Activated CD4-positive, alpha-beta T cell treated with anti-CD3 and anti-CD28 coated beads for 48 hours (primary cell): ENCODE measurements at regions not wholly inside any gene's neighbourhood (a gene's known extent, or its start where the extent isn't known, plus 50 kb on each side); places are given as distances from the start of the nearest gene placed in this dataset.

ENCODE experiments used
- DNase-seq: peaks from one replicate; pipeline ENCODE4 v3.0.0-alpha.2; 2020

DNA sequence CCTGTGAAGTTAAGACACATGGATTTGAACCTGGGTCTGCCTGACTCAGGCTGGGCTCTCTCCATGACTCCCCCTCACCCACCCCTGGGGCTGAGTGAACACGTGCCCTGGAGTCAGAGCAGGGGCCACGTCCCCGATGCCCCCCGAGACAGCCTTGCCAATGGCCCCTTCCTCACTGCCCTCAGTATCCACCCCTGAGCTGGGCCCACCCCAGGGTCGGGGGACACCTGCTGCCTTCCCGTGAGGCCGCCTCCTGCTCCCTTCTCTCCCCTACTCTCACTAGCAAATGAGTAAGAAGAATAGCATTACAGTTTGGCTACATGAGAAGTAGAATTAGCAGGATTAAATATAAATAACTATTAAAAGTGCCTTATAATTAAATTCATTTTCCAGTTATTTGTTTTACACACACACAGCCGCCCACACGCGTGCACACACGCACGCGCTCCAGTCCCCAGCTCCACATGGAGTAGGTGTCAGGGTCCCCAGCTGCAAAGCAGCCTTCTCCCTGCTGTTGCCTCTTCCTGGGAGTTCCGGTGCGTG, 117.4 kb upstream of the LINGO1 start:
- no peak for DNase-seq

DNA sequence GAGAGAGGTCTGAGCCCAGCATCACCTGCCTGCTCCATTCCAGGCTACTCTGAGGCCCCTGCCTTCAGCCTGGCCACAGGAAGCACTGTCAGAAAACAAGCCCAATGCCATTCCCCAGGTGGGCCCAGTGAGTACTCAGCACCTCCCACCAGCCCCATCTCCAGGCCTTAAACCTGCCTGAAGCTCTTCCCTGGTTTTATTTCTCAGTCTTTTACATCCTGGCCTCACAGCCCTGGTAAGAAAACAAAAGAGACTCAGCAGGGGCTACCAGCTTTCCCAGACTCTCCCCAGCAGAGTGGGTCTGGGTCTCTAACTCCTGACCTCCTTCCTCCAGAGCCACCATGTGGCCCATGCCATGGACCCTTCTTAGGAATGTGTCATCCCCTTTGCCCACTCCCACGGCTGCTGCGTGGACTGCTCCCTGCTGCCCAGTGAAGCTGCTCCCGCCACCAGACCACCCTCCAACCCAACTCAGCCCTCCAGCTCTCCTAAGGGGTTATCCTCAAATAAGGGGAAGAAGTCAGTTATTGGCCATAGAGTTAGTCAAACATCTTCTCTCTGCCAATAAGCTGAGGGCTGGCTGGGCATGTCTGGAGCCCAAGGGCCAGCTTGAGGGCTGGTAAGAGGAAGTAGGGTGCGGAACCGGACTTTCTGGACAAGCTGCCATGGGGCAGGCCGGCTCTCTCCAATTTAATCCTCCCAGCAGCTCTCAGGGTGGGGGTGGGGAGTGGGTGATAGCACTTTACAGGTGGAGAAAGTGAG, 116.7 kb upstream of the LINGO1 start:
- no peak for DNase-seq

DNA sequence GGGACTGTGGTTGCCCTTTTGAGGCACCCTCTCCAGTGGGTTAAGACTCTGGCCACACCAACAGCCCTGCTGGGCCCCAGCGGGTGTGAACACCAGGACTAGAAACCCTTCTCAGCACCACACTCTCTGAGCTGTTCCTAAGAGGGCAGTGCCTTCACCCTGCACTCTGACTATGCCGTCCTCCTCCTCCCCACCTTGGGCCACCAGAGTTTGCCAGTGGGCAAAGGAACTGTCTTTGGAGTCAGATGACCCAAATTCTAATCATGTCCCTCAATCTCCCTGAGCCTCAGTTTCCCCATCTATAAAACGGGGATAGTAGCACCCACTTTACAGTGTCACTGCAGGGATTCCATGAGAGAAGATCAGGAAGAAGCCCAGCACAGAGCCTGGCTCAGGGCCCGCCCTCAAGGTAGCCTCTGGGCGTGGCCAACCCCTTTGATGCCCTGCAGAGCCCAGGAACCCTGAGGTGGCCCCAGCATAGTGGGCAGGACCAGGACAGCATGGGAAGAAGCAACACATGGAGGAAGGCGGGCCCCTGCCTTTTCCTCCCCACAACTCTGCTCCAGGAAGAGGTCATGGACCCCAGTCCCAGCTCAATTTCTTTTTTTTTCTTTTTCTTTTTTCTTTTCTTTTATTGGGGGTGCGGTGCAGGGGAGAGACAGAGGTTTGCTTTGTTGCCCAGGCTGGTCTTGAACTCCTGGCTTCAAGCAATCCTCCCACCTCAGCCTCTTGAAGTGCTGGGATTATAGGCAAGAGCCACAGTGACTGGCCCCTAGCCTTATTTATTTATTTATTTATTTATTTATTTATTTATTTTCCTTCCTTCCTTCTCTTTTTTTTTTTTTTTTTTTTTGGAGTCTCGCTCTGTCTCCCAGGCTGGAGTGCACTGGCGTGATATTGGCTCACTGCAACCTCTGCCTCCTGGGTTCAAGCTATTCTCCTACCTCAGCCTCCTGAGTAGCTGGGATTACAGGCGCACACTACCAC, 115.7 kb upstream of the LINGO1 start:
- no peak for DNase-seq

DNA sequence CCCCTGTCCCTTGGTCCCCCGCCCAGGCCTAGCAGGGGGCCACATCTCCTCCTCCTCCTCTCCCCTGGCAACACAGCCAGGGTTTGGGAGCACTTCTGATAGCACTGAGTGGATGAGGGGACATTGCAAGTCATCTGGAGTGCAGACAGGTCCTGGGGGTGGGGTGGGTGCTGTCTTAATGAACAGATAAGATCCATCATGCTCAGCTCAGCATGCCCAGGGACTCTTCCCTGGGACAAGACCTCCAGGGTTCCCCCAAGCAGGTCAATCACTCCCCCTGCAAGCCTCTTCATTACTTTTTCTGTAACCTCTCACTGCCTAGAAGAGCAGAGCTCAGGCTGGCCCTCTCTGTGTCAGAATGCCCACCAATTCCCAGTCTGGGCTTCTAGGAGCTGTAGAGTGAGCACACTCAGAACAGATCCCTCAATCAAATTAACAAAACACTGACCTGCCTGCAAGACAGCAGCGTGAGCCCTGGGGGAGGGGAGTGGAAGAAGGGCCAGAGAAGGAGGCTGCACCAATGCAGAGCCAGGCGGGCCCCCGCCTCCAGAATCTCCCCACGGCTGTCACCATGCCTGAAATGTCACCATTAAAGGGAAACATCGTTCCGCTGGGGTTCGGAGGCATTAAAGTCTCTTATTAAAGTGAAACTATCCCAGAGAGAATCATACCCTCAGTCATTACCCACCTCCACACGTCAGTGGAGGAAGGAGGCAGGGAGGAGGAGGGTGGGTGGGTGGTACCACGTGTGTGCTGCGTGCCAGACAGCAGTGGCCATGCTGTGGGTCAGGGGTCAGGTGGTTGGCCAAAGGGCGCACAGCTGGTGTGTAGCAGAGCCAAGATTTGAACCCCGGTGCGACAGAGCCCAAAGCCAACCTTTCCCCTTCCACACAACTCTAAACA, 114.7 kb upstream of the LINGO1 start:
- DNase-seq: no peak

DNA sequence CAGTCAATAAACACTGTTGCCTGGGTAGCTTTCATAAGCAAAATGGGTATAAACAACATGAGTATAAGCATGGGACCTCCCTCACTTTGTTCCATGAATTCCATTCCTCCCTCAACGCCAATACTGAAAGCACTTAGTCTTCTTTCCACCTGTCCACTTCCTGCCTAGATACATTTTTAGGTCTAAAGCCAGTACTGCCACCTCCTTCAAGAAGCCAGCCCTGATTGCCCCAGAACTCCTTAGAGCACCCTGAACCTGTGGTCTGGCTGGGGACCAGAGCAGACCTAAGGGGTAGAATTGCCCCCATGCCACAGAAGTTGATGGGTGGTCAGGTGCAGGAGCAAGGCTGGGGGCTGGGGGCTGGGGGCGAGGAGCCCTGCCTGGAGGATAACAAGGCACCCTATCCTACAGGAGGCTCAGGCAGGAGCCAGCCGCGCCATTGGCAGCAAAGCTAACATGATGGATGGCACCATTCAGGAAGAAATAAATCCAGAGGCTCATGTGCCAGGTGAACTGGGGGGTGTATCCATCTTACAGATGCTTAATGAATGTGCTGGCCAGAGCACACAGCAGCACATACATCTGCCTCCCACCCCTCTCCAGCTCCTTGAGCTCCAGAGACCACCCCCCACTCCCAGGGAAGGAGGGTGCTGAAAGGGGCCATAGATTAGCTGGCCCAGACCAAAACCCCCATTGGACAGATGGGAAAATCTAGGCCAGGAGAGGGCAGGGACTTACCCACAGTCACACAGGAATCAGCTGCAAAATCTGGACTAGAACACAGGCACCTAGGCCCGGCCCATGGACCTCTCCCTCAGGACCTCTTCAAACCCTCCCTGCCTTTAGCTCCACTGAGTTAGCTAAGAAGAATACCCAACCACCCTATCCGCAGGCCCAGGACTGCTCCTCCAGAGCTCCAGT, 113.8 kb upstream of the LINGO1 start:
- DNase-seq: no peak

DNA sequence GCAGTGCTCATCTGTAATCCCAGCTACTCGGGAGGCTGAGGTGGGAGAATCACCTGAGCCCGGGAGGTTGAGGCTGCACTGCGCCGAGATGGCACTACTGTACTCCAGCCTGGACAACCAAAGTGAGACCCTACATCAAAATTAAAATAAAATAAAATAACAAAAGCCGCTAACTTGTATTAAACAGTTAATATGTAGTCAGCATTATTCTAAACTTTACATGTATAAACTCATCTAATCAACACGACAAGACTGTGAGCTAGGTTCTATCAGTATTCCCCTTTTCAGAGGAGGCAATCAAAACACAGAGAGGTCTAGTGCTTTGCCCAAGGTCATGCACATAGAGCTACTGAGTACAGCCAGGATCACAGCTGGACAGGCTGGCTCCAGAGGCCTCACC, 111.7 kb upstream of the LINGO1 start:
- DNase-seq: no peak

GRCh38 chr15:77742570-77742969, 109.9 kb upstream of the LINGO1 start:
- no peak for DNase-seq

- DNase-seq: no peak
Observed at GRCh38 chr15:77742127-77742526, 109.4 kb upstream of the LINGO1 start.

- DNase-seq: no peak
Observed at GRCh38 chr15:77741106-77741505, 108.4 kb upstream of the LINGO1 start.

- DNase-seq: no peak
Observed at GRCh38 chr15:77739591-77740378, 107.1 kb upstream of the LINGO1 start.

- DNase-seq: no peak
Observed at GRCh38 chr15:77738441-77739302, 106.0 kb upstream of the LINGO1 start.

DNA sequence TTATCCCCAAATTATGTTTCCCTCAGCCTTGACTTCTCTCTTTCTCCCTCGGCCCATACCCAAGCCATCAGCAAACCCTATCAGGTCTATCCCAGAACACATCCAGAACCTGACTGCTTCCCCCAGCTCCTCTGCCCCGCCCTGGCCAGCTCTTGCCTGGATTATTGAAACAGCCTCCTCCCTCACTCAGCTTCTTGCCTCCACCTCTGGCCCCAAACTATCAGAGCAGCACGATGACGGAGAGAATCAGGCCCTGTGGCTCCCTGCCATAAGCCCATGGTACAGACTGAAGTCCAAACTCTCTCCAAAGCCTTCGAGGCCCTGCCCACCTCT, 105.3 kb upstream of the LINGO1 start:
- DNase-seq: no peak

- DNase-seq: no peak
Observed at GRCh38 chr15:77737238-77738037, 104.7 kb upstream of the LINGO1 start.

DNA sequence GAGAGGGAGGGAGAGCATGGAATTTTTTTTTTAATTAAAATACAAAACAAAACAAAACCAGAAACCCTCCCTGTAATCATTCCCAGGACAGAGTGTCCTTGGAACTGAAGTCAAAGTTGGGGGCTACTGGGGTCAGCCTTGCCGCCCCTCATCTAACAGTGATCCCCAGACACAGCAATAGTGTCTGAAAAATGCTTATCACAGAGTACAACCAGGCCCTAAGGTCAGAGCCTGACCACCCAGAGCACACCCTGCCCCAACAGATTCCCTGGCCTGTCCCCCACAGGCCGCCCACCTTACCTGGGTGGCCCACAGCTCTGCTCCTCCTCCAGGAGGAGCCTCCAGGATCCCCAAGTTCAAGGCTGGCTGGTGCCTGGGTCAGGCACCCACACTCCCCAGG, 101.6 kb upstream of the LINGO1 start:
- no peak for DNase-seq

- no peak for DNase-seq
Observed at GRCh38 chr15:77733579-77734300, 101.0 kb upstream of the LINGO1 start.

GRCh38 chr15:77732514-77733335, 100.0 kb upstream of the LINGO1 start:
- DNase-seq: no peak

DNA sequence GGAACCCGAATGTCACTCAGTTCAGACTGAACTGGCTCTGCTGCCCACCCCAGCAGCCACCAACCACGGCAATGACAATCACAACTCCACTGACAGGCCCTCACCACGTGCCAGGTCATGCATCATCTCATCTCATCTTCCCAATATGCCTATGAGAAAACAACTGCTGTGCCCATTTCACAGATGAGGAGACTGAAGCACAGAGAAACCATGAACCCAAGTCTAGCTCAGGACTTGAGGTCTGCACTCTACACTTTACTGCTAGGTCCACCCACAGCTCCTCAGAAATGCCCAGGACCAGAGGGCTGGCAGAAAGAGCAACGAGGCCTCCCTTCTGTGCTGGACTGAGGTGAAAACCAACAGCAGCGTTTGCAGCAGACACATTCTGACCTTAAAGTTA, 99.2 kb upstream of the LINGO1 start:
- DNase-seq: no peak
